ENCODE measurements at regions not wholly inside any gene's neighbourhood (a gene's known extent, or its start where the extent isn't known, plus 50 kb on each side); places are given as distances from the start of the nearest gene placed in this dataset.
A peak's percentile ranks its signal among the peaks of the same experiment; 100 is the strongest.
"Not testable (repeated sequence)": the region's sequence is repeated elsewhere in the genome, so short reads cannot be mapped to it uniquely, and the experiment has no call there.

DNA sequence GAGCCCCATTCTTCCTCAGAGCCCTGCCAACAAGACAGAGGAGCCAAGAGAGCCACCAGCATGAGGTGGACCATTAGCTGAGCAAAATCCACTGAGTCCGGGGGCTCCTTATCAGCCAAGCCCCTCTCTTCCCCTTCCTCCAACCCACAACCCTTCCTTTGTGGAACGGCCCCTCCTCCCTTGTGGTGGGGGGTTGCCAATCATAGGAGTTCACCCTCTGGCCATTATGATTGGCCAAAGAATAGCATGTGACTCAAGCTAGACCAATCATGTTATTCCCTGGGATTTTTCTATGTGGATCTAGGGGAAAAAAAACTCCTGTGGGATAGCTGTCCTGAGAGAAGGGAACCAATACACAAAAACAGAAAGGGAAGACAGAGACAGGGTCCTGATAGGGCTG, 120.5 kb downstream of the C16orf95 start:
- no peak for DNase-seq (ENCODE audit: low spot score)

DNA sequence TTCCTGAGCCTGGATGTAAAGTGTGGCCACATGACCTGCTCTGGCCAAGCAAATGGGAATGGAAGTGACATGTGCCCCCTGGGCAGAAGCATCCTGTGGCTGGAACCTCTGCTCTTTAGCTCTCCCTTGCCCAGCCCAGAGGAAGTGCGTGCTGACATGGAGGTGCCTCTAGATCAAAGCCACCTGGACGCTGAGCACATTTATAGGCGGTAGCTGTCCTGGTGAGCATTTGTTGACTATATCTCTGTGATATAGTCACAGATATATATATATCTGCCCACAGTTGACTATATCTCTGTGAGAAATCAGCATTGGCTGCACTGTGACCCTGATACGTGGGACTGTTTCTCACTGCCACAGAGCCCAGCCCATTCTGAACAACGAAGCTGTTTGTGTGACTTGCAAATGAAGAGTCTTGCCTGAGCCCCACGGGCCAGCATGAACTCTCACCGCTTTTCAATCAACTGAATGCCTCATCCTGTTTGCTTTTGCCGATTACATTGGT, 118.8 kb downstream of the C16orf95 start:
- DNase-seq (ENCODE audit: low spot score), result no peak

GRCh38 chr16:87198881-87199280, 118.3 kb downstream of the C16orf95 start:
- no peak for DNase-seq (ENCODE audit: low spot score)

DNA sequence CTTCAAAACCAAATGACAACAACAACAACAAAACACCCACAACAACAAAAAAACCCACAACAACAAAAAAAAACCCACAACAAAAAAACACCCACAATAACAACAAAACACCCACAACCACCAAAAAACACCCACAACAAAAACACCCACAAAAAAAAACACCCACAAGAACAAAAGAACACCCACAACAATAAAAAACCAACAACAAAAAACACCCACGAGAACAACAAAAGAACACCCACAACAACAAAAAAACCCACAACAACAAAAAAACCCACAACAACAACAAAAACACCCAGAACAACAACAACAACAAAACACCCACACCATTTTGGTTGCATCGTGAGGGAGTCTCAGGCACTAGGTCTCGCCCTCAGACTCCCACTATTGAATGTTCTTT, 117.8 kb downstream of the C16orf95 start:
- DNase-seq (ENCODE audit: low spot score), result no peak

- no peak for DNase-seq (ENCODE audit: low spot score)
Observed at GRCh38 chr16:87199901-87200300, 117.3 kb downstream of the C16orf95 start.

DNA sequence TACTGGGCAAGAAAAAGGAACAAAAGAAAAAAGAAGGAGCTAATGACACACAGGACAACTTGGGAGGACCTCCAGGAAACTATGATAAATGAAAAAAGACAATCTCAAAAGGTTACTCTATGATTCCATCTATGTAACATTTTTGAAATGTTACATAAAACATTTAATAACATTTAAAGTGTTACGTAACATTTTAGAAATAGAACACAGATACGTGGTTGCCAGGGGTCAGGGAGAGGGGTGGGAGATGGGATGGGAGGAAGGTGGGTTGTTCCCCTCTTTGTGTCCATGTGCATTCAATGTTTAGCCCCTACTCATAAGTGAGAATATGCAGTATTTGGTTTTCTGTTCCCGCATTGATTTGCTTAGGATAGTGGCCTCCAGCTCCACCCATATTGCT, 116.6 kb downstream of the C16orf95 start:
- DNase-seq (ENCODE audit: low spot score), result no peak

- DNase-seq (ENCODE audit: low spot score), result peak; percentile 54
Observed at GRCh38 chr16:87201052-87201451, 116.1 kb downstream of the C16orf95 start.

DNA sequence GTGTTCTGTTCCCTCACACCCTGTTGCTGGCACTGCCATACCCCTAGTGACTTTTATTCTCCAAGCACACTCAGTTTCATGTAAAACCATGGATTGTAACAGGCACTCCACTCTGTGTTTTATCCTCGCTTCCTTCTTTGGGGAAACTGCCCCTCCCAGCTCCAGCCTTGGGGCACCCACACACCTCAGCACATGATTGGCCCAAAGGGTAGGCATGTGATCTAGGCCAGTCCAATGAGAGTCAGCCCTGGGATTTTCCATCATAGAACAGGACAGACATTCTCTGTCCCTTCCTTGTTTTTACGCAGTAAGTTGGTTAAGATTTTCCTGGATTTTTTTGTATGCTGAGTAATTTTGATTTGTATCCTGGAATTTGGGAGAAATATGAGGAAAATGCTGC, 115.4 kb downstream of the C16orf95 start:
- DNase-seq (ENCODE audit: low spot score), result no peak

- DNase-seq (ENCODE audit: low spot score), result no peak
Observed at GRCh38 chr16:87202346-87202745, 114.8 kb downstream of the C16orf95 start.

DNA sequence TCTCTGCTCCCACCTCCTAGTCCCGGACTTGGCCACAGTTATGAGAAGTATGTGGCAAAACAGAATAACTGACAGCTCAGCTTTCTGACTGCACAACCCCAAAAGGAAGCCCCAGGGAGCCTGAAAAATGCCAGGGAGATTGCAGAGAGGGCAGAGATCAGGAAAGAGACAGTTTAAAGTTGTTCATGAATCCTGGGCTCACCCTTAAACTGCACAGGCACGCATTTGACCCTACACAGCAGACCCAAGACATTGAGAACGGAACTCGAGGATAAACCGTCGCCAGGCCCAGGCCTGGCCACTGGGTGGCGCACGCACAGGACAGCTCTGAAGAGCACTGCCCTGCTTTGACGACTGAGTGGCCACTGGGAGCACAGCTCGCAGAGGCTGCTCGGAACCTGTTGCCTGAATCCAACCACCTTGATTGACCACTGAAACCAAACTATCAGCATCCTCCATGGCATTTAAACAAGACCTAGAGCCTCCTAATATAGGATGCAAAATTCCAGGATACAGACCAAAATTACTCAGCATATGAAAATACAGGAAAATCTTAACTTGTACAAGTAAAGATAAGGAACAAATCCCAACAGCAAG, 114.0 kb downstream of the C16orf95 start:
- peak; percentile 64 for DNase-seq (ENCODE audit: low spot score)

GRCh38 chr16:87206646-87207451, 110.3 kb downstream of the C16orf95 start:
- peak; percentile 27 for DNase-seq (ENCODE audit: low spot score)

DNA sequence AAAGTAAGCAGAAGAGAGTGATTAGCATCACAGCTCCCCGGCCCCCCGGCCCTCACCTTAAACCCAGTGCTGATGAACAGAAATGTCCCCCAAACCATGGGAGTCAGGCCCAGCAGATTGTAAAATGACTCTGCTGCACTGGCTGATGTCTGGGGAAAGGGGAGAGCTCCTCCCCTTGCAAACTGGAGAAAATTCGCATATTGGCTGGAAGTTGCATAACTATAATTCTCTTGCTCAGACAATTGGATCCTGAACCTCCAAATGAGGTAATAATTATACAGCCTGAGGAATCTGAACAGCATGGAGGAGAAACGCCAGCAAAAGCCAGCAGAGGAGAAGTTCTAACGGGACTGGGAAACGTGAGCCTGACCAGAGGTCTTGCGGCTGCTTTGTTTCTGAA, 109.7 kb downstream of the C16orf95 start:
- peak; percentile 33 for DNase-seq (ENCODE audit: low spot score)

DNA sequence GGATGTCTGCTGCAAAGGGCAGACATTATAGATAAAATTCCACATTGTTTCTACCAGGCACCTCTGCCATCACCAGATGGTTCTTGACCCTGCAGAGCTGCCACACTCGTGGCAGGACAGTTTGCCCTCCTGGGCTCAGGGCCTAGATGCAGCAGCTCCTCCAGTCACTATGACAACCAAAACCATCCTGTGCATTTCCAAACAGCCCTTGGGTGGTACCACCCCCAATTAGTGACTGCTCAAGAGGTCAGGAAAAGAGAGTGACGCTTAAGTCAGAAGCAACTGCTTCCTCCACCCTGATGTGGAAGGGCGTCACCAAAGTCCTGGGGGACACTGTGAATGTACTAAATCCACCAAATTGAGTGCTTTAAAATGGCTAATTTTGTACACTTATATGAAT, 109.2 kb downstream of the C16orf95 start:
- no peak for DNase-seq (ENCODE audit: low spot score)

GRCh38 chr16:87208968-87209367, 108.2 kb downstream of the C16orf95 start:
- not testable (repeated sequence) for DNase-seq (ENCODE audit: low spot score)

DNA sequence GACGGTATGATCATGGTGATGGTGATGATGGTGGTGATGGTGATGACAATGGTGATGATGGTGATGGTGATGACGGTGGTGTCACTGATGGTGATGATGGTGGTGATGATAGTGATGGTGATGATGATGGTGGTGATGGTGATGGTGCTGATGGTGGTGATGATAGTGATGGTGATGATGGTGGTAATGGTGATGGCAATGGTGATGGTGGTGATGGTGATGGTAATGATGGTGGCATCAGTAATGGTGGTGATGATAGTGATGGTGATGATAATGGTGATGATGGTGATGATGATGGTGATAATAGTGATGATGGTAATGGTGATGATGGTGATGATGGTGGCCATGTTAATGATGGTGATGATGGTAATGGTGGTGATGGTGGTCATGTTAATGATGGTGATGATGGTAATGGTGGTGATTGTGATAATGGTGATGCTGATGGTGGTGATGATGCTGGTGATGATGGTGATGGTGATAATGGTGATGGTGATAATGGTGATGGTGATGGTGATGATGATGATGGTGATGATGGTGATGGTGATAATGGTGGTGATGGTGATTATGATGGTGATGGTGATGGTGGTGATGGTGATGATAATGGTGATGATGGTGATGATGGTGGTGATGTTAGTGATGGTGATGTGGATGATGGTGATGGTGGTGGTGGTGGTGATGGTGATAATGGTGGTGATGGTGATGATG, 107.2 kb downstream of the C16orf95 start:
- no peak for DNase-seq (ENCODE audit: low spot score)

- no peak for DNase-seq (ENCODE audit: low spot score)
Observed at GRCh38 chr16:87210894-87211293, 106.3 kb downstream of the C16orf95 start.

DNA sequence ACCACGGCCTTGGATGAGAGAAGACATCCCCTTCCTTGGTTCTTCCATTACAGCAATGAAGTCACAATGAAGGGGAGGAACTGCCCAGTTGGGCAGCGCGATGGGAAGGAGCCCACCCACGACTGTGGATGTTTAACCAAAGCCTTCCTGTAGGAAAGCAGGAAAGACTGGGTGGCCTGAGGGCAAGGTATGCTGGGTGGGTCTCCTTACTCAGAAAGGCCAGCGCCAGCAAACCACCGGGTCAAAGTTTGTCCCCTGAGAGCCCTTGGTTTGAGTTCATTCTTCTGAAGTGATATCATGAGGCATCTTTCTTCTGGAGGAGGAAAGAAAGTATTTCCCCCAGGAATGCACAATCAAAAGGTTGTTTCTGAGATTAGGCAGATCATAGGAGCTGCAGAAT, 105.2 kb downstream of the C16orf95 start:
- DNase-seq (ENCODE audit: low spot score), result no peak

GRCh38 chr16:87213536-87213935, 103.7 kb downstream of the C16orf95 start:
- DNase-seq (ENCODE audit: low spot score), result no peak

- DNase-seq (ENCODE audit: low spot score), result no peak
Observed at GRCh38 chr16:87216148-87216840, 100.9 kb downstream of the C16orf95 start.

DNA sequence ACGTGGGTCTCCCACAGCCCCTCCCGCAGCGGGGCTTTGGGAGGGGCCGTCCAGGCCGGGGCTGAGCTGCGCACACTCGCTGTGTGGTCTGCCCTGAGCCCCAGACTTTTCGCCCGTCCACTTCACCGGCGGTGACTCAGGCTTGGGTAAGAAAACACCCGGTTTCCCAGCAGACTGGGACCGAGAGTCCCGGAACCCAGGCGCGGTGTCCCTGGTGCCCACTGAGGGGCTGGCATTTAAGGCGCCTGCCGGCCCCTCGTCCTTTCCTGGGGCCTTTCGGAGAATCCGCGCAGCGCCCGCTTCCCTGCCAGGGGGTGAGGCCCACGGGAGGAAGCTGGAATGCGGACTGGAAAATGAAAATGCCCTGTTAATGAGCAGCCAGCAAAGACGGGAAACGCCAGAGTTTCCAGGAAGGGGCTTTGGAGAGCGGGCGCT, 100.3 kb downstream of the C16orf95 start:
- DNase-seq (ENCODE audit: low spot score), result no peak

- not testable (repeated sequence) for DNase-seq (ENCODE audit: low spot score)
Observed at GRCh38 chr16:87217802-87218201, 99.4 kb downstream of the C16orf95 start.
